MM.1S (cell line): ENCODE measurements at regions not wholly inside any gene's neighbourhood (a gene's known extent, or its start where the extent isn't known, plus 50 kb on each side); places are given as distances from the start of the nearest gene placed in this dataset.

Experiments
- DNase-seq: peaks from one replicate; pipeline ENCODE4 v3.0.0-alpha.2; 2015
- H2AFZ ChIP-seq: fragments of 300-600 bp; sonication (generic); 2 replicates; pipeline ENCODE4 v1.6.0; 2016; ENCODE audit warnings: antibody characterized with exemption, low read length
- H3F3A ChIP-seq: fragments of 300-600 bp; sonication (generic); 2 replicates; pipeline ENCODE4 v1.6.1; 2016; ENCODE audit warnings: mild to moderate bottlenecking, antibody characterized with exemption, low read length, moderate library complexity, mixed read lengths; ENCODE audit not compliant: insufficient read depth
- H3K27ac ChIP-seq: fragments of 300-600 bp; sonication (generic); 2 replicates; pipeline ENCODE4 v1.5.1; 2016; ENCODE audit warnings: mild to moderate bottlenecking, low read length
- H3K27me3 ChIP-seq: fragments of 300-600 bp; sonication (generic); replicated peaks from 2 replicates; pipeline ENCODE4 v1.6.0; 2016; ENCODE audit warnings: low read length; ENCODE audit not compliant: insufficient read depth
- H3K36me3 ChIP-seq: fragments of 300-600 bp; sonication (generic); replicated peaks from 2 replicates; pipeline ENCODE4 v1.6.1; 2016; ENCODE audit warnings: mild to moderate bottlenecking, low read length, mixed read lengths; ENCODE audit not compliant: insufficient read depth
- H3K4me1 ChIP-seq: fragments of 300-600 bp; sonication (generic); 2 replicates; pipeline ENCODE4 v1.6.1; 2016; ENCODE audit warnings: low read length, mixed read lengths
- H3K4me2 ChIP-seq: fragments of 300-600 bp; sonication (generic); 2 replicates; pipeline ENCODE4 v1.6.0; 2016; ENCODE audit warnings: low read depth, low read length
- H3K4me3 ChIP-seq: fragments of 300-600 bp; sonication (generic); 2 replicates; pipeline ENCODE4 v1.5.1; 2016; ENCODE audit warnings: low read length, mixed read lengths
- H3K79me2 ChIP-seq: fragments of 300-600 bp; sonication (generic); 2 replicates; pipeline ENCODE4 v1.6.1; 2016; ENCODE audit warnings: mixed run types, low read length, mixed read lengths
- H3K9ac ChIP-seq: fragments of 300-600 bp; sonication (generic); 2 replicates; pipeline ENCODE4 v1.6.1; 2016; ENCODE audit warnings: low read length, mixed read lengths
- H3K9me2 ChIP-seq: fragments of 300-600 bp; sonication (generic); replicated peaks from 2 replicates; pipeline ENCODE4 v1.6.1; 2016; ENCODE audit warnings: mild to moderate bottlenecking, low read length, mixed read lengths; ENCODE audit not compliant: insufficient read depth
- H3K9me3 ChIP-seq: fragments of 300-600 bp; sonication (generic); replicated peaks from 2 replicates; pipeline ENCODE4 v1.6.1; 2016; ENCODE audit warnings: mild to moderate bottlenecking, low read length, mixed read lengths; ENCODE audit not compliant: insufficient read depth
- H4K20me1 ChIP-seq: fragments of 300-600 bp; sonication (generic); 2 replicates; pipeline ENCODE4 v1.6.1; 2016; ENCODE audit warnings: mild to moderate bottlenecking, low read length, moderate library complexity, mixed read lengths; ENCODE audit not compliant: insufficient read depth
- EZH2 ChIP-seq: fragments of 300-600 bp; sonication (generic); optimal IDR thresholded peaks from 2 replicates; pipeline ENCODE3; 2017; ENCODE audit warnings: low read depth, mild to moderate bottlenecking, antibody characterized with exemption, low read length, mixed read lengths
- EZH2phosphoT487 ChIP-seq: fragments of 300-600 bp; sonication (generic); IDR thresholded peaks from 2 replicates; pipeline ENCODE4 v1.6.1; 2018; ENCODE audit warnings: antibody characterized with exemption, low read length
- TF ChIP-seq, protein P1 (sequence below): fragments of 300-600 bp; sonication (generic); IDR thresholded peaks from 2 replicates; pipeline ENCODE4 v1.5.1; 2016; ENCODE audit warnings: antibody characterized with exemption, low read length, mixed read lengths

DNA sequence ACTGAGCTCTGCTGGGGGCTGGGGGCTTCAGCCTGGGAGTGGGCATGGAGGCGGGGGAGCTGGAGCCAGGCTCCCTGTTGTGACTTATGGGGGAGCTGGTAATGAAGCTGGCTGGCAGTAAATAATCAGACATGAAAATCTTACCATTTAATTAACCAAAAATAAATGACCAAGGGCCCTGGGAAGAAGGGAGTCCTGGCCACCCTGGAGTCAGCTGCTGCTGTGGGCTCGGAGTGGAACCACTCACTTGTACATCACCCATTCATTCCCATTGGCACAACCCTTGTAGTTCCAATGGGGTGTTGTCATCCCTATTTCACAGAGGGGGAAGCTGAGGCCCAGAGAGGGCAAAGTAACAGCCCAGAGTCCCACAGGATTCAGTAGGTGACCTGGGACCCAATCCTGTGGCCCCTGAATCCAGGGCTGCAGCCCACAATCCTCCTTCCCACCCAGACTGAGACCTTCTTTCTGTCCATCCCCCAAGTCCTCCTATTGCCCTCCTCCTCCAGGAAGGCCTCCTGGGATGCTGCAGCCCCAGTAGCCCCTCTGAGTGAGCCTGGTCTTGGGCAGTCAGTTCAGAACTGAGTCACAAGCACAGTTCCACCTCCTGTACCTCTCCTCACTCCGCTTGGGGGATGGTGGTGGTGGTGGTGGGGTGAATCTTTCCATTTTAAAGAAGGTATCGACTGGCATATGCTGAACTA lies 259.4 kb upstream of the MVB12B start:
- DNase-seq = no peak
- Histone ChIP-seq H3K4me3 (no peak overlapping the region), H3K27ac (no peak overlapping the region), H2AFZ (no peak overlapping the region), H4K20me1 (no peaks in the 10 kb centered on the region), H3K36me3 (no peaks in the 10 kb centered on the region), H3K79me2 (no peaks in the 10 kb centered on the region), H3K27me3 (no peaks in the 10 kb centered on the region; the same call in 1 of the 2 replicates), H3F3A (no peaks in the 10 kb centered on the region), H3K9me2 (no peaks in the 10 kb centered on the region), H3K9me3 (no peaks in the 10 kb centered on the region), H3K4me1 (no peaks in the 10 kb centered on the region), H3K4me2 (no peak overlapping the region), H3K9ac (no peak overlapping the region)
- TF ChIP-seq, protein P1, sequence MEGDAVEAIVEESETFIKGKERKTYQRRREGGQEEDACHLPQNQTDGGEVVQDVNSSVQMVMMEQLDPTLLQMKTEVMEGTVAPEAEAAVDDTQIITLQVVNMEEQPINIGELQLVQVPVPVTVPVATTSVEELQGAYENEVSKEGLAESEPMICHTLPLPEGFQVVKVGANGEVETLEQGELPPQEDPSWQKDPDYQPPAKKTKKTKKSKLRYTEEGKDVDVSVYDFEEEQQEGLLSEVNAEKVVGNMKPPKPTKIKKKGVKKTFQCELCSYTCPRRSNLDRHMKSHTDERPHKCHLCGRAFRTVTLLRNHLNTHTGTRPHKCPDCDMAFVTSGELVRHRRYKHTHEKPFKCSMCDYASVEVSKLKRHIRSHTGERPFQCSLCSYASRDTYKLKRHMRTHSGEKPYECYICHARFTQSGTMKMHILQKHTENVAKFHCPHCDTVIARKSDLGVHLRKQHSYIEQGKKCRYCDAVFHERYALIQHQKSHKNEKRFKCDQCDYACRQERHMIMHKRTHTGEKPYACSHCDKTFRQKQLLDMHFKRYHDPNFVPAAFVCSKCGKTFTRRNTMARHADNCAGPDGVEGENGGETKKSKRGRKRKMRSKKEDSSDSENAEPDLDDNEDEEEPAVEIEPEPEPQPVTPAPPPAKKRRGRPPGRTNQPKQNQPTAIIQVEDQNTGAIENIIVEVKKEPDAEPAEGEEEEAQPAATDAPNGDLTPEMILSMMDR = no peak
- TF ChIP-seq EZH2phosphoT487 (no peak), EZH2 (no peak)

DNA sequence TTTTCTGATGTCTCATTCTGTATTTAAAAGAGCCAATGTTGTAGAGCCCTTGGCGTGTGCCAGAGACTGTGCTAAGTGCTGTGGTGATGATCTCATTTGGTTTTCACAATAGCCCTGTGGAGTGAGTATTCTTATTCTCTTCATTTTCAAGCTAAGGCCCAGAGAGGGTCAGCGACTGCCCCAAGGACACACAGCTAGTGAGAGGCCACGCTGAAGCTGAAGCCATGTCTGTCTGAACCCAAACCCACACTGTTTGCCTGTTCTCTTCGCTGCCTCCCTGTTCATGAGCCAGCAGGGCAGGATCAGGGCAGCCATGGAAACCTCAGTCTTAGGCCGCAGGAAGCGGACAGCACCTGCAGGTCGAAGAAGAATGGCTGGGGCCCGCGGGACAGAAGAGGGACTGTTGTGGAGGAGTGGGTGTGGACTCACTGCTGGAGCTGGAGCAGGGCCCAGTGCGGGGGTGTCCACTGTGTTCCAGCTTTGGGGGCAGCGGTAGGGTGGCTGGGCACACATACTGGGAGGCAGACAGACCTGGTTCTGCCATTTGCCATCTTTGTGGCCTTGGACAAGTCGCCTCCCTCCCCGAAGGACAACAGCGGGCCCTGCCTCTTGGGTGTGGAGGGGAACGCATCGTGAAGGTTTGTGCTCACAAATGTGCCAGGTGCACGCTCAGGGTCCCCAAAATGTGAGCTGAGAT lies 257.9 kb upstream of the MVB12B start:
- no peaks in the 10 kb centered on the region for H3K4me1 ChIP-seq
- H3K27me3 ChIP-seq = no peaks in the 10 kb centered on the region; the same call in 1 of the 2 replicates
- H3K9ac ChIP-seq = no peak overlapping the region
- no peak overlapping the region for H2AFZ ChIP-seq
- peak overlapping the region; percentile 32; the same call in 1 of the 2 replicates for H3K4me2 ChIP-seq
- no peak overlapping the region for H3K4me3 ChIP-seq
- H3K9me3 ChIP-seq = no peaks in the 10 kb centered on the region
- no peak for DNase-seq
- TF ChIP-seq EZH2 = no peak
- TF ChIP-seq EZH2phosphoT487 = no peak
- TF ChIP-seq, protein P1 = no peak
- no peaks in the 10 kb centered on the region for H4K20me1 ChIP-seq
- no peak overlapping the region for H3K27ac ChIP-seq
- H3K36me3 ChIP-seq = no peaks in the 10 kb centered on the region
- H3K79me2 ChIP-seq = no peaks in the 10 kb centered on the region
- H3K9me2 ChIP-seq = no peaks in the 10 kb centered on the region
- H3F3A ChIP-seq = no peaks in the 10 kb centered on the region

DNA sequence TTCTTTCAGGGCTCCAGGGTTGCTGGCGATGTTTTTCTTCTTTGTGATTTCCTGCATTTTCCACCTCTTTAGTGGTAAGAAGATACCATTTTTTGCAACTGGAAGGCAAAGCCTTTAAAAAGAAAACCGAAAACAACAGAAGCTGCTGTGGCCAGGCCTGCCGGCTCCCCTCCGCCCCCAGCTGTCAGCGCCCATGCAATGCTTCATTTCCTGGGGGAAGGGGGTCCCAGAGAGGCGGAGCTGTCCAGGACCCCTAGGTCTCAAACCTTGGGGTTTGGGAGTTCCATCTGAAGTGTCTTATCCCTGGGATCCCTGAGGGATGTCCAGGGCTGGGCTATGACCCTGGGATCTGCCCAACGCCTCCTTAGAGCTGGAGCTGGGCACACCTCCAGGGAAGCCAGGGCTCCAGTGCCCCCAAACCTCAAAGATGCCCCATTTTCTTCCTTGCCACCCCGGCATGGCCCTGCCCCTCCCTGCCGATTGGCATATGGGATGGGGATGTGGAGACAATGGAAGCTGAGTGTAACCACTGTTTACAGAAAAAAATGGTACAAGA lies 257.2 kb upstream of the MVB12B start:
- Histone ChIP-seq H3K9ac (no peak overlapping the region), H3K9me3 (no peaks in the 10 kb centered on the region), H3K9me2 (no peaks in the 10 kb centered on the region), H3K4me1 (no peaks in the 10 kb centered on the region), H3K27ac (no peak overlapping the region), H3K4me3 (no peak overlapping the region), H3F3A (no peaks in the 10 kb centered on the region), H3K4me2 (peak overlapping the region; percentile 32), H2AFZ (peak overlapping the region; percentile 43), H3K36me3 (no peaks in the 10 kb centered on the region), H3K27me3 (no peaks in the 10 kb centered on the region; the same call in 1 of the 2 replicates), H3K79me2 (no peaks in the 10 kb centered on the region), H4K20me1 (no peaks in the 10 kb centered on the region)
- no peak for TF ChIP-seq EZH2
- TF ChIP-seq, protein P1 = peak; percentile 41
- peak; percentile 34 for DNase-seq
